Kidney epithelial cell (primary cell): ENCODE measurements at regions not wholly inside any gene's neighbourhood (a gene's known extent, or its start where the extent isn't known, plus 50 kb on each side); places are given as distances from the start of the nearest gene placed in this dataset.

ENCODE experiments used
- DNase-seq: peaks from one replicate; pipeline ENCODE4 v3.0.0-alpha.2; 2010; ENCODE audit warnings: low read depth
- H3K27me3 ChIP-seq: 2 replicates; pipeline ENCODE4 v1.6.0; 2011; ENCODE audit warnings: low read length; ENCODE audit not compliant: control insufficient read depth, insufficient read depth
- H3K36me3 ChIP-seq: 2 replicates; pipeline ENCODE4 v1.5.1; 2011; ENCODE audit warnings: low read length; ENCODE audit not compliant: control insufficient read depth, insufficient read depth
- H3K4me3 ChIP-seq: 2 replicates; pipeline ENCODE4 v1.5.1; 2011; ENCODE audit warnings: low read depth, mild to moderate bottlenecking, control low read depth, low read length
- TF ChIP-seq, protein P1 (sequence below): IDR thresholded peaks from 2 replicates; pipeline ENCODE4 v1.5.1; 2011; ENCODE audit warnings: mild to moderate bottlenecking, moderate library complexity, low read length, control low read depth, inconsistent platforms; ENCODE audit not compliant: insufficient read depth, poor library complexity, severe bottlenecking

DNA sequence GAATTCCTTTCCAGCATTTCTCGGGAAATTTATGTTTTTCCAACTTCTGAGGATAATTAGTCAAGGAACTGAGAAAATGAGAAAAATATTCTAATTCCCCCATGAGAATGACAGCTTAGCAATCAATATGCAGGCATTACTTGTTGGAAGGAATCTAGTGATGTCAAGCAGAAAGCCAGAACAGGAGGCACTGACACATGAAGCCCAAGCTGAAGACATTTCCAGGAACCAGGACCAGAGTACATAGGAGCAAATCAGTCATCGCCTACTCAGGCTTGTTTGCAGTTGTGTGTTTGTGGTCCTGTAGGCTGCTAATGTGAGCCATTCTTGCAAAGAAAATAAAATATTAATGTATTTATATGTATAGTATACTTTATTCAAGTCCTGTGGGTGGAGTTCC, 89.7 kb downstream of the SALL1 start:
- Histone ChIP-seq H3K27me3 (peaks cover 5% of the 10 kb centered on the region), H3K36me3 (no peaks in the 10 kb centered on the region), H3K4me3 (no peak overlapping the region)
- DNase-seq: no peak
- TF ChIP-seq, protein P1, sequence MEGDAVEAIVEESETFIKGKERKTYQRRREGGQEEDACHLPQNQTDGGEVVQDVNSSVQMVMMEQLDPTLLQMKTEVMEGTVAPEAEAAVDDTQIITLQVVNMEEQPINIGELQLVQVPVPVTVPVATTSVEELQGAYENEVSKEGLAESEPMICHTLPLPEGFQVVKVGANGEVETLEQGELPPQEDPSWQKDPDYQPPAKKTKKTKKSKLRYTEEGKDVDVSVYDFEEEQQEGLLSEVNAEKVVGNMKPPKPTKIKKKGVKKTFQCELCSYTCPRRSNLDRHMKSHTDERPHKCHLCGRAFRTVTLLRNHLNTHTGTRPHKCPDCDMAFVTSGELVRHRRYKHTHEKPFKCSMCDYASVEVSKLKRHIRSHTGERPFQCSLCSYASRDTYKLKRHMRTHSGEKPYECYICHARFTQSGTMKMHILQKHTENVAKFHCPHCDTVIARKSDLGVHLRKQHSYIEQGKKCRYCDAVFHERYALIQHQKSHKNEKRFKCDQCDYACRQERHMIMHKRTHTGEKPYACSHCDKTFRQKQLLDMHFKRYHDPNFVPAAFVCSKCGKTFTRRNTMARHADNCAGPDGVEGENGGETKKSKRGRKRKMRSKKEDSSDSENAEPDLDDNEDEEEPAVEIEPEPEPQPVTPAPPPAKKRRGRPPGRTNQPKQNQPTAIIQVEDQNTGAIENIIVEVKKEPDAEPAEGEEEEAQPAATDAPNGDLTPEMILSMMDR: no peak

DNA sequence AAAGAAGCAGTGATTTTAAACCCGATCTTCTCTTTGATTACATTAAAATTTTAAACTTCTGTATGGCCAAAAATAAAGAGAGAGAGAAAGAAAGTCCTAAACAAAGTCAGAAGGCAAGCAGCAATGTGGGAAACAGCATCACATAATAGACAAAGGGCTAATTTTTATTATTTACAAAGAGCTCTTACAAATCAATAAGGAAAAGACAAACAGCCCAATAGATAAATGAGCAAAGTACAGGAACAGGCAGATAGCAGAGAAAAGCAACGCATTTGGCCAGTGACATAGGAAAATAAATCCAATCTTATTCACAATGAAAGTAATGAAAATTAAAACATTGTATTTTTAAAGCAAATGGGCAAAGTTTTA, 93.1 kb downstream of the SALL1 start:
- peaks cover 5% of the 10 kb centered on the region for H3K27me3 ChIP-seq
- TF ChIP-seq, protein P1: no peak
- H3K36me3 ChIP-seq: no peaks in the 10 kb centered on the region
- H3K4me3 ChIP-seq: no peak overlapping the region
- DNase-seq: no peak

DNA sequence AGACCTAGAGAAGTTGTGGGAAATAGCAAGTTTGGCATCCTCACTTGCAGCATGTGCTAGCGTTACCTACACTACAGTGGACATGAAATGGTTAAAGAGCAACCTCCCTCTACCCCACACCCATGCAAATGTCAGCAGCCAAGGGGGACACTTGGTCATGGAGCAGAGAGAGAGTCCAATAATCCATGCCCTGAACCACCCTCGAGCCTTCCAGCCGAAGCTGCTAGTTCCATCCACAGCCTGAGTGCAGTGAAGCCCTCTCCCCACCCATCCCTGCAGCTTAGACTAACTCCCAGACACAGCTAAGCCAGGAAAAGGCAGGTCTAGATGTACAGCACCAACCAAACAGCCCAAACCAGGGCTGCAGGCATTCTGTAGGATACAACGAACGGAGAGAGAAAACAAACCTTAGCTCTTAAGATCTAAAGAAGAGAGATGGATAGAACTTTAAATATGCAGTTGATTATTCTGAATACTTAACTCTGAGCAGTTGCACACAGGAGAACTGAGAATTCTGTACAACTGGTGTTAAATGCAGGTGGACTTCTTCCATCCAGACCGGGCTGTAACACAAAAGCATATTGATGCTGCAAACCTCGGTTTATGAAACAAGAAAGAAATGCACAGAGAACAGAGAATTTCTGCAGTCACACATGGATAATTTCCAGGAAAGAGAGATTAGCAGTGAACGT, 93.8 kb downstream of the SALL1 start:
- DNase-seq: no peak
- peaks cover 2% of the 10 kb centered on the region for H3K27me3 ChIP-seq
- TF ChIP-seq, protein P1: no peak

DNA sequence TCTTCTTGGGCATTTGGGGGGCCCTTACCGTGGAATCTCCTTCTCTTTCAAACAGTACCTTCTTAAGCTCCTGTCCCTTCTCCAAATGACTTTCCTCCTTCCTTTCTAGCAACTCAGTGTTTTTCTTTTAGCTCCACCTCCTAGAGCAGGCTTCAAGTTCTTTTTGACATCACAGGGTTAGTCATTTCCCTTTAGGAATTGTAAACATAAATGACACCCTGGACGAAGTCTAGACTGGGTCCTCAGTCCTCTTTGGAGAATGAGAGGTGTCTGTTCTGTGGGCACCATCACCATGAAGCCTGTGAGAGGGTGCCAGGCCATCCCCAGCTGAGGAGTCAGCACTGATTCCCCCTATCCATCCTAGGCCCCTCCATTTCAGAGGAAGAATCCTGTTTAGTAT, 94.7 kb downstream of the SALL1 start:
- TF ChIP-seq, protein P1: no peak
- H3K4me3 ChIP-seq: no peak overlapping the region
- DNase-seq: no peak
- H3K27me3 ChIP-seq: peaks cover 2% of the 10 kb centered on the region
- no peaks in the 10 kb centered on the region for H3K36me3 ChIP-seq

More for the DNA sequence above, 93.8 kb downstream of the SALL1 start:
- no peak overlapping the region for H3K4me3 ChIP-seq
- H3K36me3 ChIP-seq: no peaks in the 10 kb centered on the region

DNA sequence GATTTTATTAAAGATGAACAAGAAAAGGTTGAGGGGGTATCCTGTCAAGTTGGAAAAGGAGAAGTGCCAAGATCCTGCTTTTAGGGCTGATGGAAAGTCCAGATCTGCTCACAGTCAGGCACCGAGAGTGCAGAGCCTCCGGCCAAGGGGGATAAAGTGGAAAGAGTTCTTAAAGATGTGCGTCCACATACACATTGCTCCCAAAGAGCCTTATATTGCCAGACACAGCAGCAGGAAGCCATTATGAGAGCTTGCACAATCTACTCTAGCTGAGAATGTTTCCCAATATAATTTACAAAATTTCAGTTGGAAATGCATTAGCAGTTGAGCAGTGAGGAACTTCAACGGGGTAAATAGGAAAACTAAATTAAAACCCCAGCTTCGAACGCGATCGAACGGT, 95.6 kb downstream of the SALL1 start:
- Histone ChIP-seq H3K27me3 (peaks cover 2% of the 10 kb centered on the region), H3K4me3 (no peak overlapping the region), H3K36me3 (no peaks in the 10 kb centered on the region)
- no peak for DNase-seq
- TF ChIP-seq, protein P1: no peak

DNA sequence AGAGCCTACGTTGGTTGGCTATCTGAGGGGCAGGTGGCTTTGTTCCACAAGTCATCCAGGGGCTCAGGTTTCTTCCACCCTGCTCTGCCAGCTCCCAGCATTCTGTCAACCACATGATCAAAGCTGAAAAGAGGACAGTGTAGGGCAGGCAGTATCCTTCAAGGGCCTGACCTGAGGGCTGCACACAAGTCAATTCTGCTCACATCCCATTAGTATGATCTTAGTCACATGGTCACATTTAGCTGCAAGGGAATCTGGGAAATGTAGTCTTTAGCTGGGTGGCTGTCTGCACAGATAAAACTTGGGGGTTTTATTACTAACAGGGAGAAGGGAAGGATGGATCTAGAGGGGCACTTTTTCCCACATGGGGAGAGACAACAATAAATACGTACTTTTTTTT, 97.3 kb downstream of the SALL1 start:
- Histone ChIP-seq H3K4me3 (no peak overlapping the region), H3K36me3 (no peaks in the 10 kb centered on the region), H3K27me3 (peaks cover 2% of the 10 kb centered on the region)
- no peak for DNase-seq
- TF ChIP-seq, protein P1: no peak
